Tibial nerve (tissue), 4 donors: ENCODE measurements at regions not wholly inside any gene's neighbourhood (a gene's known extent, or its start where the extent isn't known, plus 50 kb on each side); places are given as distances from the start of the nearest gene placed in this dataset.

Experiments used
- DNase-seq, 2 donors: peaks; one replicate each; pipeline ENCODE4 v3.0.0-alpha.2; 2019; ENCODE audit warnings: low spot score in 2 of 2
- H3K27ac ChIP-seq, 4 donors: fragments of 200-600 bp; sonication (generic) in 3 of 4; one replicate each; pipeline ENCODE4 v1.5.1; 2017 to 2019; ENCODE audit warnings: mild to moderate bottlenecking in 1 of 4
- H3K27me3 ChIP-seq, 2 donors: fragments of 200-600 bp; sonication (generic) in 1 of 2; one replicate each; pipeline versions ENCODE4 v1.5.1 to v1.6.0; 2017 to 2019
- H3K36me3 ChIP-seq, 3 donors: fragments of 200-600 bp; sonication (generic); one replicate each; pipeline ENCODE4 v1.5.1; 2018 to 2019
- H3K4me1 ChIP-seq, 4 donors: fragments of 200-600 bp; sonication (generic) in 3 of 4; one replicate each; pipeline ENCODE4 v1.5.1; 2017 to 2019
- H3K4me3 ChIP-seq, 4 donors: fragments of 200-600 bp; sonication (generic) in 3 of 4; one replicate each; pipeline ENCODE4 v1.5.1; 2017 to 2019; ENCODE audit warnings: mild to moderate bottlenecking in 1 of 4, moderate library complexity in 1 of 4
- H3K9me3 ChIP-seq, 4 donors: fragments of 200-600 bp; sonication (generic) in 3 of 4; one replicate each; pipeline ENCODE4 v1.5.1; 2017 to 2019
- CTCF ChIP-seq, 5 experiments: fragments of 200-600 bp in 3 of 5; fragments of 450-650 bp in 2 of 5; sonication (generic) in 3 of 5; IDR thresholded peaks; one replicate each; pipeline ENCODE4 v1.5.1; 2016 to 2019; ENCODE audit warnings: antibody characterized with exemption in 5 of 5, mild to moderate bottlenecking in 3 of 5, moderate library complexity in 2 of 5
- EP300 ChIP-seq, 2 donors: sonication (generic); formaldehyde crosslinking; IDR thresholded peaks; one replicate each; pipeline ENCODE4 v1.6.1; 2017; ENCODE audit warnings: antibody characterized with exemption in 2 of 2, mild to moderate bottlenecking in 1 of 2
- POLR2A ChIP-seq, 2 donors: fragments of 450-650 bp; IDR thresholded peaks; one replicate each; pipeline ENCODE4 v1.6.1; 2017; ENCODE audit warnings: antibody characterized with exemption in 2 of 2, mild to moderate bottlenecking in 2 of 2, moderate library complexity in 2 of 2
- WGBS, 2 donors: methylation state at CpG; one replicate each; pipeline ENCODE4 v1.1.5; 2018; 5-methylcytosine and 5-hydroxymethylcytosine counted together

- H3K27me3 ChIP-seq, result no peaks in the 10 kb centered on the region
- H3K27ac ChIP-seq, result no peak overlapping the region
- H3K36me3 ChIP-seq, result no peaks in the 10 kb centered on the region
- no peaks in the 10 kb centered on the region for H3K4me1 ChIP-seq
- WGBS, 2 donors, result 72 to 73% methylated on average over 5 of the region's 5 CpGs
- no peak for DNase-seq
- TF ChIP-seq EP300 (IDR thresholded peaks at IDR 0.05), result no peak
- TF ChIP-seq CTCF (IDR thresholded peaks at IDR 0.05), result no peak
- no peak for TF ChIP-seq POLR2A (IDR thresholded peaks at IDR 0.05)
- H3K4me3 ChIP-seq, result no peak overlapping the region
- no peaks in the 10 kb centered on the region for H3K9me3 ChIP-seq
These were observed 59.4 kb upstream of the NKX2-2 start for GRCh38 chr20:21573259-21573658.

GRCh38 chr20:21571841-21572690 is 58.2 kb upstream of the NKX2-2 start:
- Histone ChIP-seq H3K4me1 (no peaks in the 10 kb centered on the region), H3K4me3 (no peak overlapping the region), H3K27me3 (no peaks in the 10 kb centered on the region), H3K27ac (no peak overlapping the region), H3K9me3 (no peaks in the 10 kb centered on the region), H3K36me3 (no peaks in the 10 kb centered on the region)
- no peak for DNase-seq
- TF ChIP-seq CTCF (IDR thresholded peaks at IDR 0.05), result peak; percentile 63 to 89 (median 76)
- no peak for TF ChIP-seq EP300 (IDR thresholded peaks at IDR 0.05)
- TF ChIP-seq POLR2A (IDR thresholded peaks at IDR 0.05), result no peak
- WGBS, 2 donors, result 33 to 40% methylated on average over 15 of the region's 15 CpGs

GRCh38 chr20:21570285-21570992 is 56.6 kb upstream of the NKX2-2 start:
- no peak for DNase-seq
- 69 to 75% methylated on average over 7 of the region's 7 CpGs for WGBS, 2 donors
- Histone ChIP-seq H3K36me3 (no peaks in the 10 kb centered on the region), H3K4me1 (no peaks in the 10 kb centered on the region), H3K4me3 (no peak overlapping the region), H3K27me3 (no peaks in the 10 kb centered on the region), H3K27ac (no peak overlapping the region), H3K9me3 (no peaks in the 10 kb centered on the region)
- TF ChIP-seq POLR2A (IDR thresholded peaks at IDR 0.05) (no peak), EP300 (IDR thresholded peaks at IDR 0.05) (no peak), CTCF (IDR thresholded peaks at IDR 0.05) (no peak)

- Histone ChIP-seq H3K9me3 (no peaks in the 10 kb centered on the region), H3K36me3 (no peaks in the 10 kb centered on the region), H3K27me3 (no peaks in the 10 kb centered on the region), H3K4me1 (no peaks in the 10 kb centered on the region), H3K4me3 (no peak overlapping the region), H3K27ac (no peak overlapping the region)
- WGBS, 2 donors, result 73 to 79% methylated on average over 3 of the region's 3 CpGs
- TF ChIP-seq POLR2A (IDR thresholded peaks at IDR 0.05), result no peak
- no peak for TF ChIP-seq CTCF (IDR thresholded peaks at IDR 0.05)
- no peak for TF ChIP-seq EP300 (IDR thresholded peaks at IDR 0.05)
- no peak for DNase-seq
These were observed 55.7 kb upstream of the NKX2-2 start for GRCh38 chr20:21569586-21569985.

GRCh38 chr20:21564127-21564773 is 50.4 kb upstream of the NKX2-2 start:
- no peak for TF ChIP-seq POLR2A (IDR thresholded peaks at IDR 0.05)
- TF ChIP-seq CTCF (IDR thresholded peaks at IDR 0.05), result no peak
- no peak for TF ChIP-seq EP300 (IDR thresholded peaks at IDR 0.05)
- no peaks in the 10 kb centered on the region for H3K36me3 ChIP-seq
- 75% methylated on average over 15 of the region's 15 CpGs for WGBS, 2 donors

More at GRCh38 chr20:21564127-21564773, 50.4 kb upstream of the NKX2-2 start:
- Histone ChIP-seq H3K27ac (no peak overlapping the region), H3K27me3 (peaks cover 0 to 7% of the 10 kb centered on the region in 2 donors), H3K9me3 (no peaks in the 10 kb centered on the region), H3K4me3 (no peak overlapping the region), H3K4me1 (no peaks in the 10 kb centered on the region)
- no peak for DNase-seq
